UCSD-AML1 (cell line): ENCODE measurements at regions not wholly inside any gene's neighbourhood (a gene's known extent, or its start where the extent isn't known, plus 50 kb on each side); places are given as distances from the start of the nearest gene placed in this dataset.
A peak's percentile ranks its signal among the peaks of the same experiment; 100 is the strongest.

ENCODE experiments used
- DNase-seq: peaks from one replicate; lab custom pipeline; 2025; ENCODE audit not compliant: unreplicated experiment; lab: John Stamatoyannopoulos, UW

DNA sequence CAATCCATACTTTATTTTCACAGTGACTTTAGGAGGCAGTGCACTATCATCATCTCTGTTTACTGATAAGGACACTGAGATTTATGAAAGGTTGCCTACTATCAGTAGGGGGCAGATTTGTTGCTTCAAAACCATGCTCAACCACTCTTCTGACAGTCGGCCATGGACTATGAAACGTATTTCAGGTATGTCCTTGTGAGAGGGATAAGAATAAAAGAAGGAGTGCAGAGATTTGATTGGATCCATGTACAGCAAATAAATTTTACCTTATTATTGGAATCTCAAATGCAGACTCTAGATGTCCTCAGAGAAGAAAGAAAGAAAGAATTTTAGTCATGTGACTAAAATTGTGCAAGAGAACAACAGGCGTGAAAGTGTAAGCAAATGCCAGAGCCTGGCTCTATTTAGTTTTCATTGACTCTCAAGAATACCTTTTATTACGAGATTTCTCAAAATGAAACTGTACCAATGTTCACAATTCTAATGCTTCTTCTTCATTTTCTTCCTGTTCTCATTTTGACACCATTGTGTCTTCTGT is 296.6 kb upstream of the RASA1 start:
- DNase-seq = no peak

GRCh38 chr5:86974955-86975354 is 292.7 kb upstream of the RASA1 start:
- no peak for DNase-seq

DNA sequence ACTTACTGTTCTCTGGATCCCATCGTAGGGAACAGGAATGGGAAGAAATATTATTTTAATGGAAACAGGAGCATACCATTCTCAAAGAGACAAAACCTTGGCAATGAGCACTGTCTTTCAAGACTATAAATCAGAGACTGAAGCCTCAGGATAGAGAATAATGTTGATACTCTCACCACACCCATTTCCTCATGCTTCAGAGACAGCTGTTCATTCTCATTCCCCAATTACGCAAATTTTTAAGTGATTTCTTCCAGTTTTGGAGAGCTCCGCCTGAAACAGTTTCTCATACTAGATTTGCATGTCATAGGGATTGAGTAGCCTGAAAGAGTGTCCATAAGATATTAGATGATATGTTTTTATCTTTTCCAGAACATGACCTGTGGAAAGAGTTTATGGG is 290.5 kb upstream of the RASA1 start:
- DNase-seq = no peak

GRCh38 chr5:86977808-86978207 is 289.9 kb upstream of the RASA1 start:
- DNase-seq = no peak

DNA sequence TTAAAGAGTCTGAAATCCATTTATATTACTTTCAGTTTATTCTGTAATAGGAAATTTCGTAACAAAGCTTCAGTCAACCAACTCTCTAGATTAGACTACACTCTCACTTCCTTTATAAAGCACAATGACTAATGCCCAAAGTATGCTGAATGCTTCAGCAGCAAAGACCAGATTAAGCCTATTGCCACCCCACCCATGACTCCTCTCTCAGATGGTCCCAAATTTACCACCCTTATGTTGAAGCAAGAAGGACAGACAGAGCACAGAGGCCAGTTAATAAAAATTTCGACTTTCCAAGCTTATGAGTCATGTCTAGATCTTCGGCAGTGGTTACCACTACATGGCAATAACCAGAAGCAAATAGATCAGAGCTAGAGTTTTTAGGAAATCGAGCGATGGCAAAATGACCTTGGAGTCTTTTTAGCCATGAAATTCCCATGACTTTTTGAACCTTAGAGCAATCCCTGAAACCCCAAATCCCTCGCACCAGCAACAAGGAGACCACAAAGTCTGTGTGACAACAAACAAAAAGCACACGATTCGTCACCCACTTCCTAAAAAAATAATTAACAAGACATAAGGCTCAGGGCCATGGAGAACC is 287.8 kb upstream of the RASA1 start:
- DNase-seq = no peak

GRCh38 chr5:86981898-86982297 is 285.8 kb upstream of the RASA1 start:
- no peak for DNase-seq

- DNase-seq = no peak
These were observed 284.5 kb upstream of the RASA1 start for GRCh38 chr5:86983208-86983607.

- DNase-seq = no peak
These were observed 280.8 kb upstream of the RASA1 start for GRCh38 chr5:86986837-86987236.

GRCh38 chr5:86997516-86997915 is 270.2 kb upstream of the RASA1 start:
- no peak for DNase-seq

GRCh38 chr5:86999951-87000350 is 267.7 kb upstream of the RASA1 start:
- DNase-seq = no peak

- no peak for DNase-seq
These were observed 265.2 kb upstream of the RASA1 start for GRCh38 chr5:87002485-87002884.

DNA sequence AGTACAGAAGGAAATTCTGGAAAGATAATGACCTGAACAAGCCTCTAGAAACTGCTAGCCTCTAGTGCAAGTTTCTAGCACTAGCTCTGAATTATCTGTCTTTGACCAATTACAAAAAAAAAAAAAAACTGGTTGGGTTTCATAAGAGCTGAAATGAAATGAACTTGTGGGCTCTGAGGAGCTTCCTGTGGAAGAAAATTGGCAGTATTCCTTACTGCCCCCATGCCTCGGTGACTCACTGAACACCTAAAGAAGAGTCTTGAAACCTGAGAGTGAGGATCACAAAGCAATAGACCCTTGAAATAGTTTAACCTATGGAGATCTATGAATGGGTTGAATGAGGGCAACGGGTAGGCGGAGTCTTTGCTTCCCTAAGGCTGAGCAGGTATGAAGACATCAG is 263.6 kb upstream of the RASA1 start:
- DNase-seq = no peak

DNA sequence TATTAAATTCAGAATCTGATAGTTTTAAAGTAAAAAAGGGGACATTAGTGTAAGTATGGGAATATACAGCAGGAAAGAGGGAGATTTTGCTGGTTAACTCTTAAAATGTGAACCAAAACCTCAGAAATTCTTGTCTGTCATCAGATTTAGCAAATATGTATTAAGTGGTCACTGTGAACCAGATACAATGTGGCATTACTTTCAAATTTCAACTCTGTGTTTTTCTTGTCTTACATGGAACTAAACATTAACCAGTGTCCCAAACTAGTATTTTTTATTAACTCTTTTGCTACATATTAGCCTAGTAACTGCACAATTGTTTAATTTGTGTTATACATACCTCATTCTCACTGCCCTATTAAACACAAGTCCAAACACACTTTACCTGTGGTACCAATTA is 259.9 kb upstream of the RASA1 start:
- DNase-seq = no peak

GRCh38 chr5:87008751-87009560 is 258.7 kb upstream of the RASA1 start:
- DNase-seq = no peak

- no peak for DNase-seq
These were observed 256.9 kb upstream of the RASA1 start for GRCh38 chr5:87010736-87011135.

DNA sequence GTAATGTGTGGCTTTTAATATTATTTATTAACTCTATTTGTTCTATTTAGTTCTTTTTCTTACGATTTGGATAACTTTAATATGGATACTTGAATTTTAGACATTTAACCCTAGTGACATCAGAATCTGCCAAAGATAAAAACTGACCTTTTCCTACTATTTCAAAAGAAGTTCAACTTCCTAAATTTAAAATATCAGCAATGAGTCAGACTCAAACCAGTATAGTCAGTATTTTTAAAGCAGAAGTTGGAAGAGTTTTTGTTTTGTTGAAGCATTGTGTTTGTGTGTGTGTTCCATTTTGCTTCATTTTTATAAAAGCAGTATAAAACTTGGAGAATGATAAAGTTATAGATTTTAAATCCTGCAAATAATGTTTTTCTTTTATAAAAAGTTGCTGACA is 251.8 kb upstream of the RASA1 start:
- no peak for DNase-seq

DNA sequence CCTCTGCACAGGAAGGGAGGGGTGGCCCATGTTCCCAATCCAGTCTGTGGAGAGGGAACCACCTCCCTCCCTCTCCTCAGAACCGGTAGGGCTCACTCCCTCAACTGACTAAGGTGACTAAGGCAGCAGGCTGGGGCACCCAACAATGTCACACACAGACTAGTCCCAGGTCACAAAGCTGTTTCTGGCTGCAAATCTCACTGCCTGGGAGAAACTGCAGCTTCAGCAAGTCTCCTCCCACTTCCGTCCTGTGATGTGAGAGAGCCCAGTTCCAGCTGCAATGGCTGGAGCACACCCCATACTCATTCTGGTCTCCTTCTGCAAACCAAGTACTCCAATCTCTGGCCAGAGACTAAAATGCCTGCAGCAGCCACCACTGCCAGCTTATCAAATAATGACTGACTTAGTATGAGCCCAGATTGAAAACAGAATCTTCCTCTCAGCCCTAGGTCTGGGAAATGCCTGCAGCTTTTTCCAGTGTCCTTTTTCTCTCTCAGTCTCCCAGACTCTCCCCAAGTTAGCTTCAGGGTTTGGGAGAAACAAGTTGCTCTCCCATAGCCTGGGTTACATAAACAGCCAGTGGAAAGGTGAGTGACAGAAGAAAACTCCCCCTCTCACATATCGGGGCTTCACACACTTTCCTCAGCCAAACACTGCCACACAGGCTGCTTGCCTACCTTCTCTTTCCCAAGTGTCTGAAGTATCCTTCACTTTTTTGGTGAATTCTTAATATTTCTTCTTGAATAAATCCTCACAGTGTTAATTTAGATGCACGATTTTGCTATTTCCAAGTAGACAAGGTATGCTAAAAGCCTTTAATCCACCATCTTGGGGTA is 247.4 kb upstream of the RASA1 start:
- DNase-seq = peak; percentile 33

GRCh38 chr5:87022415-87022814 is 245.3 kb upstream of the RASA1 start:
- no peak for DNase-seq

DNA sequence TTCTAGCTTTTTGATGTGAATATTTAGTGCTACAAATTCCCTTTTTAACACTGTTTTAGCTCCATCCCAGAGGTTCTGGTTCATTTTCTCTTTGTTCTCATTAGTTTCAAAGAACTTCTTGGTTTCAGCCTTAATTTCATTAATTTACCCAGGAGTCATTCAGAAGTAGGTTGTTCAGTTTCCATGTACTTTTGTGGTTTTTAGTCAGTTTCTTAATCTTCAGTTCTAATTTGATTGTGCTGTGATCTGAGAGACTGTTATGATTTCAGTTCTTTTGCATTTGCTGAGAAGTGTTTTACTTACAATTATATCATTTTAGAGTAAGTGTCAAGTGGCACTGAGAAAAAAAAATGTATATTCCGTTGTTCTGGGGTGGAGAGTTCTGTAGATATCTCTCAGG is 240.1 kb upstream of the RASA1 start:
- DNase-seq = no peak

GRCh38 chr5:87029951-87030350 is 237.7 kb upstream of the RASA1 start:
- DNase-seq = peak; percentile 6

GRCh38 chr5:87030699-87031098 is 237.0 kb upstream of the RASA1 start:
- no peak for DNase-seq

DNA sequence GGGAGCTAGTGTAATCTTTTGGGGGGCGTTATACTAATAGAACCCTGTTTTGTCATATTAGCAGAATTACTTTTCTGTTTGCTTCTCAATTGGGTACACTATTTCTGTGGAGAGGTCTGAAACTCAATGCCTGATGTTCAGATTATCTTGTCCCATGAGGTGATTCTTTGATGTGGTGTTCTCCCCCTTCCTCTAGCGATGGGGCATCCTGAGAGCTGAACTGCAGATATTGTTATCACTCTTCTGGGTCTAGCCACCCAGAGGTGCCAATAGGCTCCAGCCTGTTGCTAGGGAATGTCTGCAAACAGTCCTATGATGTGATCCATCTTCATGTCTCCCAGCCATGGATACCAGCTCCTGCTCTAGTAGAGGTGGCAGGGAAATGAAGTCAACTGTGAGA is 233.1 kb upstream of the RASA1 start:
- no peak for DNase-seq
